HEK293T (cell line): ENCODE measurements at regions not wholly inside any gene's neighbourhood (a gene's known extent, or its start where the extent isn't known, plus 50 kb on each side); places are given as distances from the start of the nearest gene placed in this dataset.

ENCODE experiments used
- CTCF ChIA-PET: fragments of 350-600 bp; formaldehyde crosslinking; extraction: SDS; loops from one replicate; lab custom pipeline; 2021; ENCODE audit warnings: antibody characterized with exemption, inconsistent platforms; lab: Yijun Ruan, JAX
- POLR2A ChIA-PET: fragments of 350-600 bp; formaldehyde crosslinking; extraction: SDS; loops from one replicate; lab custom pipeline; 2020; ENCODE audit warnings: antibody characterized with exemption, inconsistent platforms; lab: Yijun Ruan, JAX
- DNase-seq: peaks from one replicate; pipeline ENCODE4 v3.0.0; 2012; ENCODE audit warnings: mixed read lengths; ENCODE audit errors: extremely low spot score
- ARNT ChIP-seq: fragments of 450-650 bp; IDR thresholded peaks from 2 replicates; pipeline ENCODE4 v1.6.1; 2017; ENCODE audit warnings: mild to moderate bottlenecking
- BHLHE40 ChIP-seq: fragments of 450-650 bp; IDR thresholded peaks from 2 replicates; pipeline ENCODE4 v1.6.1; 2016; ENCODE audit warnings: mild to moderate bottlenecking, moderate library complexity, borderline replicate concordance
- CTBP1 ChIP-seq: fragments of 450-650 bp; IDR thresholded peaks from 2 replicates; pipeline ENCODE4 v1.6.1; 2016; ENCODE audit warnings: borderline replicate concordance
- ELF4 ChIP-seq: fragments of 450-650 bp; IDR thresholded peaks from 2 replicates; pipeline ENCODE4 v1.6.1; 2017; ENCODE audit warnings: antibody characterized with exemption
- FOXA1 ChIP-seq: fragments of 450-650 bp; IDR thresholded peaks from 2 replicates; pipeline ENCODE4 v1.6.1; 2016; ENCODE audit warnings: mild to moderate bottlenecking
- FOXK2 ChIP-seq: fragments of 450-650 bp; IDR thresholded peaks from 2 replicates; pipeline ENCODE4 v1.6.1; 2016; ENCODE audit warnings: mild to moderate bottlenecking
- FOXM1 ChIP-seq: fragments of 450-650 bp; IDR thresholded peaks from 2 replicates; pipeline ENCODE4 v1.6.1; 2017; ENCODE audit warnings: mild to moderate bottlenecking, borderline replicate concordance
- HDGF ChIP-seq: fragments of 450-650 bp; IDR thresholded peaks from 2 replicates; pipeline ENCODE4 v1.6.1; 2017; ENCODE audit warnings: antibody characterized with exemption, borderline replicate concordance
- L3MBTL2 ChIP-seq: fragments of 450-650 bp; conservative IDR thresholded peaks from 2 replicates; pipeline ENCODE4 v1.6.1; 2016; ENCODE audit warnings: mild to moderate bottlenecking
- LEF1 ChIP-seq: fragments of 450-650 bp; IDR thresholded peaks from 2 replicates; pipeline ENCODE4 v1.6.1; 2017; ENCODE audit warnings: mild to moderate bottlenecking, borderline replicate concordance
- NFRKB ChIP-seq: fragments of 450-650 bp; IDR thresholded peaks from 2 replicates; pipeline ENCODE4 v1.6.1; 2016; ENCODE audit warnings: mild to moderate bottlenecking, moderate library complexity
- SP1 ChIP-seq: fragments of 450-650 bp; IDR thresholded peaks from 2 replicates; pipeline ENCODE4 v1.6.1; 2017
- SUZ12 ChIP-seq: fragments of 450-650 bp; IDR thresholded peaks from 2 replicates; pipeline ENCODE4 v1.6.1; 2016; ENCODE audit warnings: mild to moderate bottlenecking
- TARDBP ChIP-seq: fragments of 450-650 bp; IDR thresholded peaks from 2 replicates; pipeline ENCODE4 v1.6.1; 2016
- ZNF384 ChIP-seq: fragments of 450-650 bp; IDR thresholded peaks from 2 replicates; pipeline ENCODE4 v1.6.1; 2016
- TF ChIP-seq, protein P1 (sequence below): fragments of 450-650 bp; IDR thresholded peaks from 2 replicates; pipeline ENCODE4 v1.6.1; 2016

DNA sequence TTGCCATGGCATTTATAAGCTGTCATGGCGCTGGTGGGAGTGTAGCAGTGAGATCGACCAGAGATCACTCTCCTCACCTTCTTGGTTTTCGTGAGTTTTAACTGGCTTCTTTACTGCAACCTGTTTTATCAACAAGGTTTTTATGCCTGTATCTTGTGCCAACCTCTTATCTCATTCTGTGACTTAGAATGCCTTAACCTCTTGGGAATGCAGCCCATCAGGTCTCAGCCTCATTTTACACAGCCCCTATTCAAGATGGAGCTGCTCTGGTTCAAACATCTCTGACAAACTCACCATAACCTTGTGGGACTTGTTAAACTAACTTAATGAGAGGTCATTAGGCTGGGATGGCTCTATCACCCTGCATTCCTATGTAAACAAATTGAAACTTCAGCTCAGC is 151.3 kb downstream of the CAND1 start:
- no peak for DNase-seq
- TF ChIP-seq NFRKB (no peak), ZNF384 (no peak), HDGF (no peak), SP1 (no peak), FOXM1 (no peak), FOXK2 (no peak), FOXA1 (no peak), CTBP1 (no peak), TARDBP (no peak), BHLHE40 (no peak), SUZ12 (no peak)
- TF ChIP-seq, protein P1, sequence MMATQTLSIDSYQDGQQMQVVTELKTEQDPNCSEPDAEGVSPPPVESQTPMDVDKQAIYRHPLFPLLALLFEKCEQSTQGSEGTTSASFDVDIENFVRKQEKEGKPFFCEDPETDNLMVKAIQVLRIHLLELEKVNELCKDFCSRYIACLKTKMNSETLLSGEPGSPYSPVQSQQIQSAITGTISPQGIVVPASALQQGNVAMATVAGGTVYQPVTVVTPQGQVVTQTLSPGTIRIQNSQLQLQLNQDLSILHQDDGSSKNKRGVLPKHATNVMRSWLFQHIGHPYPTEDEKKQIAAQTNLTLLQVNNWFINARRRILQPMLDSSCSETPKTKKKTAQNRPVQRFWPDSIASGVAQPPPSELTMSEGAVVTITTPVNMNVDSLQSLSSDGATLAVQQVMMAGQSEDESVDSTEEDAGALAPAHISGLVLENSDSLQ = no peak
- POLR2A ChIA-PET = interaction anchor here (1.0 kb wide), 1 partner anchor 151 kb away, joined by 3 read pairs; the partner anchor contains the start of gene CAND1
- CTCF ChIA-PET = no interaction called here

DNA sequence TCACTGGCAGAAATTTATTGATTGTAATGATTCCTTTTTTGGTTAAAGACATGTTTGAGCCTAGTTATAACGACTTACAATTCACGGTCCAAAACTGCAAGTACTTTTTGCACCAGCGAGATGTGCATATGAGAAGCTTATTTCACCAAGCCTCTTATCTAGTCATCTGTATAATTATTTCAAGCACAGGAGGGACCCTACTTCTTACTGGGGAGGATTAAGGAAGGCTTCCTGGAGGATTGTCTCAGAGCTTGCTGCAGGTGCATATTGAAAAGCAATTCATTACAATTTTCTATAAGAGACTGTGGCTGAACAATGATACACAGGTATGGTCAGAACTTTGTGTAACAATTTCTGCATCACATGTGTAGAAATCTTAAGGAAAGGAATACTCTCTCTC is 152.9 kb downstream of the CAND1 start:
- ChIA-PET POLR2A (no interaction called here), CTCF (interaction anchor here (0.6 kb wide), 2 partner anchors 51 to 66 kb away, joined by 4 read pairs; no protein-coding TSS in a partner anchor)
- DNase-seq = no peak
- TF ChIP-seq FOXA1 (no peak), ELF4 (no peak), FOXM1 (no peak), SP1 (no peak), L3MBTL2 (no peak), BHLHE40 (no peak), TARDBP (no peak), SUZ12 (no peak), CTBP1 (no peak), ARNT (no peak)
- TF ChIP-seq, protein P1 = no peak

GRCh38 chr12:67424784-67425183 is 155.6 kb downstream of the CAND1 start:
- no peak for DNase-seq
- no peak for TF ChIP-seq LEF1
- no peak for TF ChIP-seq BHLHE40
- no peak for TF ChIP-seq TARDBP
- TF ChIP-seq NFRKB = no peak
- ChIA-PET CTCF (interaction anchor here (0.8 kb wide), 1 partner anchor 68 kb away, joined by 5 read pairs; no protein-coding TSS in a partner anchor), POLR2A (no interaction called here)

DNA sequence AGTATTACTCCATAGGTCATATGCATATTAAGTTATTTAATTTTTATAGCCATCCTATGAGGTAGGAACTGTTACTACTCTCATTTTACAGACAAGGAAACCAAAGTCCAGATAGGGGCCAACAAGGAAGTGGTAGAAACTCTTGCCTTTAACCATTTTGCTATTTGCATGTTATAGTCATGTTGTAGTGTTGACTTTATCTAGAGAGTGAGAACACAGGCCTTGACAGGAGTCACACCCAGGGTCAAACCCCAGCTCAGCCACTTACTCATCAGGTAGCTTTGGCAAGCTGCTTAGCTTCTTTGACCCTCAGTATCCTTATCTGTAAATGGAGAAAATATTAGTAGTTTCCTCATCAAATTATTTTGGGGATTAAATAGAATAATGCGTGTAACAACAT is 156.2 kb downstream of the CAND1 start:
- TF ChIP-seq FOXM1 = no peak
- no peak for TF ChIP-seq TARDBP
- TF ChIP-seq FOXK2 = no peak
- TF ChIP-seq BHLHE40 = no peak
- no peak for TF ChIP-seq L3MBTL2
- no peak for TF ChIP-seq LEF1
- TF ChIP-seq FOXA1 = no peak
- no peak for TF ChIP-seq ELF4
- TF ChIP-seq ARNT = no peak
- TF ChIP-seq, protein P1 = no peak
- no peak for TF ChIP-seq SUZ12
- no peak for TF ChIP-seq HDGF
- no peak for TF ChIP-seq NFRKB
- no peak for TF ChIP-seq CTBP1
- TF ChIP-seq SP1 = no peak
- TF ChIP-seq ZNF384 = no peak
- POLR2A ChIA-PET = no interaction called here
- DNase-seq = no peak
- CTCF ChIA-PET = interaction anchor here (1.0 to 1.5 kb wide), 2 partner anchors 11 to 74 kb away, joined by 4 read pairs; no protein-coding TSS in a partner anchor

- peak; percentile 42 for DNase-seq
- TF ChIP-seq HDGF (no peak), FOXM1 (0 out of 2 replicates have a peak, but pooled peaks have one; percentile 6), L3MBTL2 (peak; percentile 89)
- ChIA-PET CTCF (interaction anchor here (0.6 to 1.5 kb wide), 4 partner anchors 12 to 75 kb away, joined by 3 to 4 read pairs (median 4); no protein-coding TSS in a partner anchor), POLR2A (no interaction called here)
Observed at GRCh38 chr12:67426067-67426466, 156.9 kb downstream of the CAND1 start.

DNA sequence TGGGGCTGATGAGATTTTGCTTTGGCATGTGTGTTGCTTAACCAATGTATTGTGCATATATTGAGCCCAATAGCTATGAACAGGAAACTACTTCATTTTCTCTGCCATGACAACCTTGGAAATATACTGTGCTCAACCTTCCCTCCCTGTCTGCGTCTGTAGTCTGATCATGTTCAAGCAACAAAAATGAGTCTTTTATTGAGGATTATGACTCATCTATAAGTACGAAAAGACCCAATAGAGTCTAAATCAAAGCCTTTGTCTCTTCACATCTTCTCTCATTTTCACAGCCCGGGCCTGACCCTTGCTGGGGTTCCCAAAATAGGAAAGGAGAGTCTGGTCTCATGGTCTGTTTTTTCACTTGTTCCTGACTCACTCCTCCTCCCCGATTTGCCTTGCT is 158.2 kb downstream of the CAND1 start:
- DNase-seq = no peak
- no peak for TF ChIP-seq FOXA1
- no peak for TF ChIP-seq SUZ12
- no peak for TF ChIP-seq TARDBP
- POLR2A ChIA-PET = no interaction called here
- CTCF ChIA-PET = no interaction called here

- no peak for DNase-seq
Observed at GRCh38 chr12:67428431-67428830, 159.3 kb downstream of the CAND1 start.

More at GRCh38 chr12:67428431-67428830, 159.3 kb downstream of the CAND1 start:
- no peak for TF ChIP-seq TARDBP
- TF ChIP-seq ELF4 = no peak
- no peak for TF ChIP-seq LEF1
- no peak for TF ChIP-seq ARNT
- no peak for TF ChIP-seq SP1
- no peak for TF ChIP-seq BHLHE40
- TF ChIP-seq FOXM1 = no peak
- ChIA-PET POLR2A (interaction anchor here (1.2 kb wide), 1 partner anchor 160 kb away, joined by 3 read pairs; no protein-coding TSS in a partner anchor), CTCF (interaction anchor here (0.7 kb wide), 1 partner anchor 351 kb away, joined by 4 read pairs; no protein-coding TSS in a partner anchor)
